PC-9 (cell line): ENCODE measurements at regions not wholly inside any gene's neighbourhood (a gene's known extent, or its start where the extent isn't known, plus 50 kb on each side); places are given as distances from the start of the nearest gene placed in this dataset.

ENCODE experiments used
- CTCF ChIP-seq: fragments of 200-600 bp; sonication (generic); conservative IDR thresholded peaks from 2 replicates; pipeline ENCODE4 v1.6.1; 2017; ENCODE audit warnings: mixed run types, antibody characterized with exemption, mild to moderate bottlenecking, moderate library complexity
- EZH2 ChIP-seq: fragments of 200-600 bp; sonication (generic); IDR thresholded peaks from 2 replicates; pipeline ENCODE4 v1.8.0; 2017; ENCODE audit warnings: antibody characterized with exemption, low read depth

- no peak for TF ChIP-seq CTCF
- TF ChIP-seq EZH2, result no peak
Observed at GRCh38 chr4:152206185-152206584, 329.7 kb downstream of the FBXW7 start.
